ENCODE measurements at regions not wholly inside any gene's neighbourhood (a gene's known extent, or its start where the extent isn't known, plus 50 kb on each side); places are given as distances from the start of the nearest gene placed in this dataset.

- no peak for DNase-seq (ENCODE audit: low read depth, low spot score)
- Histone ChIP-seq H3K36me3 (ENCODE audit: insufficient read depth, low read length) (no peaks in the 10 kb centered on the region), H3K9ac (ENCODE audit: insufficient read length) (no peak overlapping the region), H3K4me3 (no peak overlapping the region), H3K9me3 (ENCODE audit: low read depth, low read length) (no peaks in the 10 kb centered on the region), H3K27ac (no peak overlapping the region)
- TF ChIP-seq FOXP2 (optimal IDR thresholded peaks at IDR 0.05; ENCODE audit: control extremely low read depth, extremely low read length, insufficient read depth) = no peak
- TF ChIP-seq POLR2AphosphoS5 (IDR thresholded peaks at IDR 0.05; ENCODE audit: borderline replicate concordance, low read depth, low read length) = no peak
- no peak for TF ChIP-seq EZH2 (IDR thresholded peaks at IDR 0.05)
These were observed 238.6 kb downstream of the POU4F1 start for GRCh38 chr13:78364711-78365110.

- no peaks in the 10 kb centered on the region for H3K9me3 ChIP-seq (ENCODE audit: low read depth, low read length)
- no peak for DNase-seq (ENCODE audit: low read depth, low spot score)
- H3K9ac ChIP-seq (ENCODE audit: insufficient read length) = no peak overlapping the region
- H3K27ac ChIP-seq = no peak overlapping the region
- H3K36me3 ChIP-seq (ENCODE audit: insufficient read depth, low read length) = no peaks in the 10 kb centered on the region
- no peak overlapping the region for H3K4me3 ChIP-seq
- no peak for TF ChIP-seq EZH2 (IDR thresholded peaks at IDR 0.05)
- no peak for TF ChIP-seq POLR2AphosphoS5 (IDR thresholded peaks at IDR 0.05; ENCODE audit: borderline replicate concordance, low read depth, low read length)
- TF ChIP-seq FOXP2 (optimal IDR thresholded peaks at IDR 0.05; ENCODE audit: control extremely low read depth, extremely low read length, insufficient read depth) = no peak
These were observed 262.3 kb downstream of the POU4F1 start for GRCh38 chr13:78341032-78341431.

GRCh38 chr13:78339927-78340326 is 263.4 kb downstream of the POU4F1 start:
- Histone ChIP-seq H3K9me3 (ENCODE audit: low read depth, low read length) (no peaks in the 10 kb centered on the region), H3K27ac (no peak overlapping the region), H3K36me3 (ENCODE audit: insufficient read depth, low read length) (no peaks in the 10 kb centered on the region), H3K4me3 (no peak overlapping the region), H3K9ac (ENCODE audit: insufficient read length) (no peak overlapping the region)
- no peak for DNase-seq (ENCODE audit: low read depth, low spot score)
- no peak for TF ChIP-seq EZH2 (IDR thresholded peaks at IDR 0.05)
- no peak for TF ChIP-seq FOXP2 (optimal IDR thresholded peaks at IDR 0.05; ENCODE audit: control extremely low read depth, extremely low read length, insufficient read depth)
- no peak for TF ChIP-seq POLR2AphosphoS5 (IDR thresholded peaks at IDR 0.05; ENCODE audit: borderline replicate concordance, low read depth, low read length)

GRCh38 chr13:78334059-78334458 is 269.3 kb downstream of the POU4F1 start:
- H3K9ac ChIP-seq (ENCODE audit: insufficient read length) = no peak overlapping the region
- no peak overlapping the region for H3K4me3 ChIP-seq
- TF ChIP-seq FOXP2 (optimal IDR thresholded peaks at IDR 0.05; ENCODE audit: control extremely low read depth, extremely low read length, insufficient read depth) (no peak), POLR2AphosphoS5 (IDR thresholded peaks at IDR 0.05; ENCODE audit: borderline replicate concordance, low read depth, low read length) (no peak)
- DNase-seq (ENCODE audit: low read depth, low spot score) = no peak
- H3K27ac ChIP-seq = no peak overlapping the region
- no peaks in the 10 kb centered on the region for H3K9me3 ChIP-seq (ENCODE audit: low read depth, low read length)
- H3K36me3 ChIP-seq (ENCODE audit: insufficient read depth, low read length) = no peaks in the 10 kb centered on the region

GRCh38 chr13:78326633-78327032 is 276.7 kb downstream of the POU4F1 start:
- TF ChIP-seq FOXP2 (optimal IDR thresholded peaks at IDR 0.05; ENCODE audit: control extremely low read depth, extremely low read length, insufficient read depth) (no peak), EZH2 (IDR thresholded peaks at IDR 0.05) (no peak), POLR2AphosphoS5 (IDR thresholded peaks at IDR 0.05; ENCODE audit: borderline replicate concordance, low read depth, low read length) (no peak)
- DNase-seq (ENCODE audit: low read depth, low spot score) = no peak
- Histone ChIP-seq H3K36me3 (ENCODE audit: insufficient read depth, low read length) (no peaks in the 10 kb centered on the region), H3K9ac (ENCODE audit: insufficient read length) (no peak overlapping the region), H3K9me3 (ENCODE audit: low read depth, low read length) (no peaks in the 10 kb centered on the region), H3K27ac (no peak overlapping the region), H3K4me3 (no peak overlapping the region)

GRCh38 chr13:78325585-78325984 is 277.8 kb downstream of the POU4F1 start:
- Histone ChIP-seq H3K9me3 (ENCODE audit: low read depth, low read length) (no peaks in the 10 kb centered on the region), H3K4me3 (no peak overlapping the region), H3K27ac (no peak overlapping the region), H3K36me3 (ENCODE audit: insufficient read depth, low read length) (no peaks in the 10 kb centered on the region), H3K9ac (ENCODE audit: insufficient read length) (no peak overlapping the region)
- DNase-seq (ENCODE audit: low read depth, low spot score) = no peak
- TF ChIP-seq FOXP2 (optimal IDR thresholded peaks at IDR 0.05; ENCODE audit: control extremely low read depth, extremely low read length, insufficient read depth) = no peak
- TF ChIP-seq EZH2 (IDR thresholded peaks at IDR 0.05) = no peak
- no peak for TF ChIP-seq POLR2AphosphoS5 (IDR thresholded peaks at IDR 0.05; ENCODE audit: borderline replicate concordance, low read depth, low read length)

GRCh38 chr13:78323848-78324247 is 279.5 kb downstream of the POU4F1 start:
- Histone ChIP-seq H3K9me3 (ENCODE audit: low read depth, low read length) (no peaks in the 10 kb centered on the region), H3K9ac (ENCODE audit: insufficient read length) (no peak overlapping the region), H3K27ac (no peak overlapping the region), H3K4me3 (no peak overlapping the region), H3K36me3 (ENCODE audit: insufficient read depth, low read length) (no peaks in the 10 kb centered on the region)
- TF ChIP-seq EZH2 (IDR thresholded peaks at IDR 0.05) (no peak), FOXP2 (optimal IDR thresholded peaks at IDR 0.05; ENCODE audit: control extremely low read depth, extremely low read length, insufficient read depth) (no peak), POLR2AphosphoS5 (IDR thresholded peaks at IDR 0.05; ENCODE audit: borderline replicate concordance, low read depth, low read length) (no peak)
- no peak for DNase-seq (ENCODE audit: low read depth, low spot score)

- Histone ChIP-seq H3K4me3 (no peak overlapping the region), H3K9ac (ENCODE audit: insufficient read length) (no peak overlapping the region), H3K27ac (no peak overlapping the region), H3K36me3 (ENCODE audit: insufficient read depth, low read length) (no peaks in the 10 kb centered on the region), H3K9me3 (ENCODE audit: low read depth, low read length) (no peaks in the 10 kb centered on the region)
- DNase-seq (ENCODE audit: low read depth, low spot score) = no peak
- TF ChIP-seq FOXP2 (optimal IDR thresholded peaks at IDR 0.05; ENCODE audit: control extremely low read depth, extremely low read length, insufficient read depth) = no peak
- TF ChIP-seq POLR2AphosphoS5 (IDR thresholded peaks at IDR 0.05; ENCODE audit: borderline replicate concordance, low read depth, low read length) = no peak
- no peak for TF ChIP-seq EZH2 (IDR thresholded peaks at IDR 0.05)
These were observed 280.3 kb downstream of the POU4F1 start for GRCh38 chr13:78323040-78323439.

GRCh38 chr13:78319101-78319627 is 284.2 kb downstream of the POU4F1 start:
- Histone ChIP-seq H3K27ac (no peak overlapping the region), H3K9me3 (ENCODE audit: low read depth, low read length) (no peaks in the 10 kb centered on the region), H3K4me3 (no peak overlapping the region), H3K9ac (ENCODE audit: insufficient read length) (no peak overlapping the region), H3K36me3 (ENCODE audit: insufficient read depth, low read length) (no peaks in the 10 kb centered on the region)
- TF ChIP-seq EZH2 (IDR thresholded peaks at IDR 0.05) (no peak), POLR2AphosphoS5 (IDR thresholded peaks at IDR 0.05; ENCODE audit: borderline replicate concordance, low read depth, low read length) (no peak), FOXP2 (optimal IDR thresholded peaks at IDR 0.05; ENCODE audit: control extremely low read depth, extremely low read length, insufficient read depth) (no peak)
- DNase-seq (ENCODE audit: low read depth, low spot score) = no peak
